Stimulated activated CD4-positive, alpha-beta T cell treated with anti-CD3 and anti-CD28 coated beads, Interleukin-15, amount 100 ng/mL, for 1 hour (primary cell): ENCODE measurements at regions not wholly inside any gene's neighbourhood (a gene's known extent, or its start where the extent isn't known, plus 50 kb on each side); places are given as distances from the start of the nearest gene placed in this dataset.
"Not testable (repeated sequence)": the region's sequence is repeated elsewhere in the genome, so short reads cannot be mapped to it uniquely, and the experiment has no call there.

ENCODE experiments used
- DNase-seq, 2 donors: peaks; one replicate each; pipeline ENCODE4 v3.0.0-alpha.2; 2020; ENCODE audit warnings: low read depth in 1 of 2, low spot score in 1 of 2

DNA sequence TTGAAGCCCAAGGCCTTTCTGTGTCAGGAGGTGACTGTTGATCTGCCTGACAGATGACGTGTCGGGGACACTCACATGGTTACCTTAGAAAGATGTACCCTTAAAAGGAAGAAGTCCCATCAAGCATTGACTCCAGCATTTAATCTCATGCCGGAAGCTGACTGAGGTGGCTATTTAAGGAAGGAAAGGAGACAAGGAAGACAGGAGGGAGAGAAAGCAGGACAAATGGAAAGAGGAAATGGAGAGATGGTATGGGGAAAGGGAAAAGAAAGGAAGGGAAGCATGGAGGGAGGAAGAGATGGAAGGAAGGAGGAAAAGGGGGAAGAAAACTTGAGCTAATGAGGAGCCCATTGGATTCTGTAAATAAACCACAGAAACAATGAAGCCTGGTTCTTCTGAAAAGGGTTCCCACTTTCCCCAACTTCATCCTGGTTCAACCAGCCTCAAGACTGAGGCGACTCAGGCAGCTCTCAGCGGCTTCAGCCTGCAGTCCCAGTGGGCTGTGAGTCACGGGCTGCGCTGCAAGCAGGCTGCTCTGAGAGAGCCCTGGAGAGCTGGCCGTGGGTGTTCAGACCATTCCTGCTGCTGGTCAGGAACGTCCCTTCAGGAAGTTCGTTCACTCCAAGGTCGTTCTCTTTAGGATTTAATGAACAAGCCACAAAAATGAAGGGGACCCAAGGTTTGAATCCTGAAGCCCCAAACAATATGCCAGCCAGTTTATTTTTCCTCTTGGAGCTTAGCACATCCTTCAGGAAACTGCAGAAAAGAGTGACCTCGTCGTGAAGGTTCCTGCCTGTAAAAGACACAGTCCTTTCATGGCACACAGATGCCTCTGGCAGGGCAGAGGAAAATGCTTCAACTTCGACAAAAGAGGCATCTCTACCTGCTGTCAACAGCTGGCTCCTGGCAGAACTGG is 69.6 kb upstream of the THBS1 start:
- DNase-seq, result no peak

- no peak for DNase-seq
Measured at GRCh38 chr15:39511916-39512260, 69.0 kb upstream of the THBS1 start.

GRCh38 chr15:39512643-39513042 is 68.2 kb upstream of the THBS1 start:
- no peak for DNase-seq

DNA sequence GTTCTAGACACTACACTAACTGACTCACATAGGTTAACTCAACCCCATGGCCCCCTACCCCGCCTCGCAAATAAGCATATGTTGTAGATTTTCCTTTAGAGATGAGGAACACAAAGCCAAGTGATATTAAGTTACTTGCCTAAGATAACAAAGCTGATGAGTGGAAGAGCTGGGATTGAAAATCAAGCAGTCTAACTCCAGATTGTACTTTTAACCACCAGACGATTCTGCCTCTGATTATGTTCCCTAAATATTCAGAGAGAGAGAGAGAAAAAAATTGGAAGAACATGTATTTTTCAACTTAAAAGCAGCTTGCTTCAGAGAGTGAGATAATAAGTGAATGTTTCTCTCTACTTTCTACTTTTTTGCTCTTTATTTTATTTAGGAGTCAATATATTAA is 66.9 kb upstream of the THBS1 start:
- DNase-seq, result no peak

DNA sequence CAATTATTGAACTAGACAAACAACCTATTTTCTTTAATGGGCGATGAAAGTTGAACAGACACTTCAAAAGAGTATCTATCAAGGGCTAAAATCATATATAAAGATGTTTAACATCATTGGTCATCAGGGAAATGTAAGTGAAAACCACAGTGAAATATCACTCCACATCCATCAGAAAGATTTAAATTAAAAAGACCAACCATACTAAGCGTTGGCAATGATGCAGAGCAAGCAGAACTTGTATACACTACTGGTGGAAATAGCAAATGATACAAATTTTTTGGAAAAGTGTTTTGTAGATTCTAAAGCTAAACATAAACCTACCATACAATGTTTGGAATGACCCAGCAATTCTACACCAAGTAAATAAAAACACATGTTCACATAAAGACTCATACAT is 65.9 kb upstream of the THBS1 start:
- DNase-seq, result no peak

DNA sequence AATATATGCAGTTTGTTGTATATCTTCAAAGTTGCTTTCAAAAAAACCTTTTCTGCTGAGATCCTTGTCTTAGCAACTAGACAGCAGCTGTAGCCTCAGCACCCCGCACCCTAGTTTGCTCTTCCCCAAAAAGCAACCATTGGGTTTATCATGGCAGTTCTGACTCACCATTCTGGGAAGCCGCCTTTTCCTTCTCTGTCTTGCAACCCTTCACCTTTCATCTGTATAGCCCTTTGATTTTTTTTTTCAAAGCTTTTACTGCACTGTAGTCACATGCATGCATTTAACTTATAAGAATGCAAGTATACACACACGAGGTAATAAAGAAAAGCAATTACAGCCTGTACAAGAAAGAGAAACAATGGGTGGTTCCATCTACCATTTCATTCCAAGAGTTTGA is 65.1 kb upstream of the THBS1 start:
- DNase-seq, result no peak

- DNase-seq, result no peak
Measured at GRCh38 chr15:39517122-39517855, 63.6 kb upstream of the THBS1 start.

DNA sequence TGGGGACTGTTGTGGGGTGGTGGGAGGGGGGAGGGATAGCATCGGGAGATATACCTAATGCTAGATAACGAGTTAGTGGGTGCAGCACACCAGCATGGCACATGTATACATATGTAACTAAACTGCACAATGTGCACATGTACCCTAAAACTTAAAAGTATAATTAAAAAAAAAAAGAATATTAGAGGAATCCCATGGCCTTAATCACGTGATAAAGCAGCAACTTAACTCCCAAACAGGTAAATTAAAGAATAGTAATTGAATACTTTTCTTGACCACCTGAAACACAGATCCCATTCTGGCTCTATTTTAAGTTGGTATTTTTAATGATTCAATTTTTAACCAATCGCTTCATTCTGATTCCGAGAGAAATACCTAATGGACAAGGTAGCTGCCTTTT is 56.9 kb upstream of the THBS1 start:
- DNase-seq, result not testable (repeated sequence)

DNA sequence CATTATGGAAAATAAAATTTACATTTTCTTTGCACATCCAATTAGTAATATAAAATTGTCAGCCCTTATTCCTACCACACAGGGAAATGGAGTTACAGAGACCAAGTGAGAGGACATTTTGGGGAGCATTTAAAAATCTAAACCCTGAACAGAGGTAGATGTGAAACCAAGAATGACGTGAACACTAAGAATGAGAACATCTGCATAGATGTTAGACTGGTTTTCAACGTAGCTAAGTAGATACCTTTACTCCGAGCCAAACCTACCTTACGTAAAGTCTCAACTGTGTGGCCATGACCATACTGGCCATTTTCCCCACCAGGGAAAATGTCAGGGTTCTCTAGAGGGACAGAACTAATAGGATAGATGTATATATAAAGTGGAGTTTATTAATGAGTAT is 51.4 kb upstream of the THBS1 start:
- DNase-seq, result no peak

GRCh38 chr15:39530480-39531342 is 50.2 kb upstream of the THBS1 start:
- DNase-seq, result no peak
